Peyer's patch (tissue), 4 donors: ENCODE measurements at regions not wholly inside any gene's neighbourhood (a gene's known extent, or its start where the extent isn't known, plus 50 kb on each side); places are given as distances from the start of the nearest gene placed in this dataset.
A peak's percentile ranks its signal among the peaks of the same experiment; 100 is the strongest.

ENCODE experiments used
- DNase-seq, 3 donors: peaks; one replicate each; pipeline ENCODE4 v3.0.0-alpha.2; 2017 to 2019
- H3K27ac ChIP-seq, 4 donors: fragments of 200-600 bp; sonication (generic); one replicate each; pipeline ENCODE4 v1.5.1; 2016 to 2019
- H3K27me3 ChIP-seq, 2 donors: fragments of 200-600 bp; sonication (generic); one replicate each; pipeline ENCODE4 v1.5.1; 2019
- H3K36me3 ChIP-seq, 3 donors: fragments of 200-600 bp; sonication (generic); one replicate each; pipeline ENCODE4 v1.5.1; 2016 to 2019
- H3K4me1 ChIP-seq, 4 donors: fragments of 200-600 bp; sonication (generic); one replicate each; pipeline ENCODE4 v1.5.1; 2016 to 2019
- H3K4me3 ChIP-seq, 4 donors: fragments of 200-600 bp; sonication (generic); 1 replicate in 3 of 4; 2 replicates in 1 of 4; pipeline ENCODE4 v1.5.1; 2016 to 2019; ENCODE audit warnings: mild to moderate bottlenecking in 1 of 4
- H3K9me3 ChIP-seq, 4 donors: fragments of 200-600 bp; sonication (generic); one replicate each; pipeline ENCODE4 v1.5.1; 2016 to 2019; ENCODE audit warnings: mild to moderate bottlenecking in 1 of 4
- CTCF ChIP-seq, 6 experiments: fragments of 450-650 bp in 4 of 6; fragments of 200-600 bp in 2 of 6; sonication (generic) in 1 of 6; IDR thresholded peaks; one replicate each; pipeline ENCODE4 v1.5.1; 2017 to 2019; ENCODE audit warnings: antibody characterized with exemption in 6 of 6, mild to moderate bottlenecking in 3 of 6, moderate library complexity in 1 of 6
- POLR2A ChIP-seq, 2 donors: fragments of 450-650 bp; IDR thresholded peaks; one replicate each; pipeline ENCODE4 v1.5.1; 2017; ENCODE audit warnings: antibody characterized with exemption in 2 of 2, mild to moderate bottlenecking in 2 of 2, moderate library complexity in 2 of 2

- H3K4me1 ChIP-seq: no peaks in the 10 kb centered on the region
- TF ChIP-seq CTCF (IDR thresholded peaks at IDR 0.05) (no peak), POLR2A (IDR thresholded peaks at IDR 0.05) (no peak)
- H3K27ac ChIP-seq: no peak overlapping the region
- H3K36me3 ChIP-seq: no peaks in the 10 kb centered on the region
- DNase-seq: peak in 1 of 3 donors; percentile 27
- no peaks in the 10 kb centered on the region for H3K27me3 ChIP-seq
- no peaks in the 10 kb centered on the region for H3K9me3 ChIP-seq
- no peak overlapping the region for H3K4me3 ChIP-seq
Measured at GRCh38 chr1:4171480-4172450, 271.7 kb upstream of the C1orf174 start.

- H3K36me3 ChIP-seq: no peaks in the 10 kb centered on the region
- peak in 1 of 3 donors; percentile 14 for DNase-seq
- TF ChIP-seq CTCF (IDR thresholded peaks at IDR 0.05): no peak
- TF ChIP-seq POLR2A (IDR thresholded peaks at IDR 0.05): no peak
Measured at GRCh38 chr1:4172644-4173599, 272.9 kb upstream of the C1orf174 start.

GRCh38 chr1:4173731-4174130 is 273.7 kb upstream of the C1orf174 start:
- Histone ChIP-seq H3K36me3 (no peaks in the 10 kb centered on the region), H3K27ac (no peak overlapping the region), H3K4me1 (no peaks in the 10 kb centered on the region), H3K27me3 (no peaks in the 10 kb centered on the region), H3K4me3 (no peak overlapping the region), H3K9me3 (no peaks in the 10 kb centered on the region)
- TF ChIP-seq CTCF (IDR thresholded peaks at IDR 0.05) (no peak), POLR2A (IDR thresholded peaks at IDR 0.05) (no peak)
- DNase-seq: no peak

More at GRCh38 chr1:4172644-4173599, 272.9 kb upstream of the C1orf174 start:
- H3K27me3 ChIP-seq: no peaks in the 10 kb centered on the region
- no peaks in the 10 kb centered on the region for H3K9me3 ChIP-seq
- H3K4me1 ChIP-seq: no peaks in the 10 kb centered on the region
- no peak overlapping the region for H3K27ac ChIP-seq
- no peak overlapping the region for H3K4me3 ChIP-seq

GRCh38 chr1:4174291-4175200 is 274.5 kb upstream of the C1orf174 start:
- Histone ChIP-seq H3K4me3 (no peak overlapping the region), H3K9me3 (no peaks in the 10 kb centered on the region), H3K27ac (no peak overlapping the region), H3K4me1 (no peaks in the 10 kb centered on the region), H3K36me3 (no peaks in the 10 kb centered on the region), H3K27me3 (no peaks in the 10 kb centered on the region)
- DNase-seq: no peak
- TF ChIP-seq CTCF (IDR thresholded peaks at IDR 0.05) (no peak), POLR2A (IDR thresholded peaks at IDR 0.05) (no peak)
